NCI-H526 (cell line): ENCODE measurements at regions not wholly inside any gene's neighbourhood (a gene's known extent, or its start where the extent isn't known, plus 50 kb on each side); places are given as distances from the start of the nearest gene placed in this dataset.
"Not testable (repeated sequence)": the region's sequence is repeated elsewhere in the genome, so short reads cannot be mapped to it uniquely, and the experiment has no call there.

Source experiments
- DNase-seq, 2 experiments: peaks; one replicate each; lab custom pipeline; 2025; lab: John Stamatoyannopoulos, UW

- no peak for DNase-seq
Observed at GRCh38 chr2:133976659-133977058, 277.2 kb upstream of the MGAT5 start.

DNA sequence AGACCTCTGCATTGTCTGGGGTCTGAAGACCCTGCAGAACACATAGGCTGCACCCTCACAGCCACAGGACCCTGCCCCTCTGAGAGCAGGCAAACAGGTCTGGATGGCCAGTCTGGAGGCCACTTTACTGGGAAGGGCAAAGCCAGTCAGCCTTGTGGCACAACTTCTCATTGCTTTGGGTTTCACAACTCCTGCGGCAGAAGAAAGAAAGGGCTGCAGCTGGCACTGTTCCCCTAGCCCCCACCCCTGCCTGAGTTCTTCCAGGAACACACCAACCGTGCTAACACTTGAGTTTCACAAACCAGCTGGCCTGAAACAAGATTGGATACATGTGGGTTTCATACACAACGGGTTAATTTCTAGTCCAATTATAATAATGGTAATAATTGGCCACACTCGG is 276.5 kb upstream of the MGAT5 start:
- DNase-seq: no peak

DNA sequence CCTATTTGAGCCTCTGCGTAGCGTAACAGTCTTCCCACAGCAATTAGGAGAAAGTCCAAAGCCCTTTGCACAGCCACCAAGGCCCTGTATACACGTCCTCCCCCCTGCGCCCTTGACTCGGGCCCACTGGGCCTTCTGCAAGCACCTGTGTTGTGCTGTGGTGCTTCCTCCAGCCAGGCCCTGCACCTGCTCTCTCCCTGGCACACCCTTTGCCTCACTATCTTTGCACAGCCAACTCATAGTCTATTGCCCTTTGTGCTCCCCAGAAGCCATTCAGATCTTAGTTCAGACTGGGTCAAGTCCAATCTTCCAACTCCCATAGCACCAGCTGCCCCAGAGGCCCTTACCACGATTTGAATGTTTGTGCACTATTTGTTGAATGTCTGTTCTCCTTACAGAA is 271.6 kb upstream of the MGAT5 start:
- DNase-seq: no peak

GRCh38 chr2:133985563-133985962 is 268.3 kb upstream of the MGAT5 start:
- no peak for DNase-seq

DNA sequence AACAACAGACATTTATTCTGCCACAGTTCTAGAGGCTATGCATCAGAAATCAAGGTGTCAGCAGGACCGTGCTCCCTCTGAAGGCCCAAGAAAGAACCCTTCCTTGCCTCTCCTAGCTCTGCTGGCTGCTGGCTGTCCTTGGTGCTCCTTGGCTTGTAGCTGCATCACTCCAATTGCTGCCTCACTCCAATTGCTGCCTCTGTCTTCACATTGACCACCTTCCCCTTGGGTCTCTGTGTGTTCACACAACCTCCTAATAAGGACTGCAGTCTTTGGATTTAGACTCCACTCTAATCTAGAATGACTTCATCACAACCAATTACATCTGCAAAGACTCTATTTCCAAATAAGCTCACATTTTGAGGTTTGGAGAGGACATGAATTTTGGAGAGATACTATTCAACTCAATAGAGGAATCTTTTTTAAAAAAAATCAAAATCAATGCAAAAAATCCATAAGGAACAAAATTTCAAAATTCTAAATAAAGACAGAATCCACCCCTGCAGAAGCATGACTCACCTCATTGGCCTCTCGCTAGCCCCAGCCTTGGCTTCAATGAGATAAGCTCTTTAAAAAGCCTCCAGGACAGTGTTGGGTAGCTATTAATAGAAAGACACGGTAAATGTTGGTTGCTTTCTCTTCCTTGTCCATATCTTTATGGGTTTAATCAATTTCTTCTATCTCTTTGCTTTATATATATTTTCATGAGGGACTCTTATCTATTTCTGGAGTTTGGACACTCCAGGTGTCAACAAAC is 267.6 kb upstream of the MGAT5 start:
- no peak for DNase-seq

DNA sequence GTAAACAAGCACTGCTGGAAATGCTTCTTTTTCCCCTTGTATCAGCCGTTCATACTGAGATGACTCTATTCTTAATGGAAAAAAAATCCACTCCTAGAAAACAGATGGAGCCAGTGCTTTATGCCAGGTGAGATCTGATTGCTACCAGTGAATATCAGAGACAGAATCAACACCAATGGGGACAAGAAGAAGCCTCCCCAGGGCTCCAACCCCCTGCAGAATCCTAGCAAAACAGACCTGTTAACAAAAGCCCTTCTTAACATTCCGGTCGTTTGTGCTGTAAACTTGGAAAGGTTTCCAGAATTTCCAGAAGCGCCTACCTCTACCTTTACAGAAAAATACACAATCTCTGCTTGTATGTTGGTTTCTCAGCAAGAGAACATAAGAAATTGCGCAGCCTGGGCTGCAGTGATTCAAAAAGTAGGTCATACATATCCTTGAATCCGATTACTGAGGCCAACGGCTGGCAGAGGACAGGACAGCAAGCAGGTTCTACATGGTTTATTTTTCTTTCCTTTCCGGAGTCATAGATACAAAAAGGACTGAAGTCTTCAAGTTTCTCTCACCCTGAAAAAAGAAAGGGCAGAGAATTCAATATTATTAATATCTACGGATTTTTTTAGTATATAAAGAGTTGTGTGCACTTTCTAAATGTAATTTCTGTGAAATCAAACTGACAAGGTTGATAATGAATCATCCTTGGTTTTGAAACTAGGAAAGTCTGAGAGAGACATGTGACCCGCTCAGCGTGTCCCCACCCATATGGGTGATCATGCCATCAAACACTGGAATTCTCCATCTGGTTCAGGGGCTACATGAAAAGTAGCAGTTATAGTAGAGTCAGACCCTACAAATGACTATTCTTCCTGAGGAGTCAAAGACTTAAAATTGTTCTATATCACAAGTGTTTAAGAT is 266.7 kb upstream of the MGAT5 start:
- no peak for DNase-seq

GRCh38 chr2:133988316-133988891 is 265.5 kb upstream of the MGAT5 start:
- DNase-seq: no peak

DNA sequence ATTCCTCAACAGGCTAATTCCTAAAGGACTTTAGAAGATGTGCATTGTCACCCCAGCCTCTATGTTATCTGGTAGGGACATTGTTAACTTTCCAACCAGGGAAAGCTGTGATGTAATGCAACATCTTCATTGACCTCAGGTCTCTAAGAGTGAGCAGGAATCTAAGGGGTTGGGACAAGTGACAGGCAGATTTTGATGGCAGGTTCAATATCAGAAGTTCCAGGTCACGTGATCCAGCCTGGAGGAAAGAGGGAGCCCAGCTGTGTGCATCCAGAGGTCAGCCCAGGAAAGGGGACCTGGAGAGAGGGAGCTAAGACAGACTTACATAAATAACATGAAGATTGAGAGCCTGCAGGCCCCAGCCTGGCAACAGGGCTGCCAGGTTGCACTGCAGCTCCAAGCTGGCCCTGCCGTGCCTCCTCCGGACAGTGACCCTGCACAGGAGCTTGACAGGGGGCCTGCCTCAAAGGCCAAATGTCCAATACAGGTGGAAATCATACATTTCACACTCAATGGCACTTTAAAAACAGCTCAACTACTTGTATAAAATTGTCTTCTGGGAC is 262.2 kb upstream of the MGAT5 start:
- no peak for DNase-seq

DNA sequence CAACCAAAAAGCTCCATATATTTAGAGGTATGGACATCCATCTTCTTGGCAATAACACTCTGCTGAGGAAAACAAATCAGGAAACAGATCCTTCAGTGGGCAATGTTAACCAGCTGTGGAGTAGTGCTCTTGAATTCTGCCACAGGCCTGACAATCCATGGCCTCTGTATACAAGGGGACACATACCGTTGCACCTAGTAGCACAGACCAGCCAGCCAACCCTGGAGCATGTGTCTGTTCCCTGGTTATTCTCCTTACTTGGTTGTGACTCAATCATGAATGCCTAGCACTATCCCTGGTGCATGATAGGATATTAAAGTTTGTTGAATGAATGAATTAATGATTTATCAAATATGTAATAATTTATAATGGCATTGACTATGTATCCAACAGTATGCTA is 261.4 kb upstream of the MGAT5 start:
- no peak for DNase-seq

GRCh38 chr2:133993160-133993559 is 260.7 kb upstream of the MGAT5 start:
- no peak for DNase-seq

GRCh38 chr2:133998726-133999125 is 255.1 kb upstream of the MGAT5 start:
- not testable (repeated sequence) for DNase-seq

DNA sequence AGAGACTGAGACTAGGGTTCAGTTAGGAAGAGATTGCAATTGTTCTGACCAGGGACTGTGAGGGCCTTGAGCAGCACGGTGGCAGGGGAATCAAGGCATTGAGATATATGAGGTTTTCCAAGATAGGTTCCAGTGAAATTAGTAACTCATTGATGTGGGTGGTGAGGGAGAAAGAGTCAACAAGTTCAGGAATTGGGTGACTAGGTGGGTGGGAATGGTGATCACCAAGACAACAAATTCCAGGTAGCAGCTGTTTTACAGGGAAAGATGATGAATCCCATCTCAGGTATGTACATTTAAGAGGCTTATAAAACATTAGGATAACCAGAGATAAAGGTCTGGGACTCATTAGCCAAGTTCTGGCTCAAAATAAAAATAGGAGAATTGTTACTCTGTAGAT is 251.5 kb upstream of the MGAT5 start:
- DNase-seq: no peak

GRCh38 chr2:134002921-134003320 is 251.0 kb upstream of the MGAT5 start:
- DNase-seq: no peak

GRCh38 chr2:134004467-134004866 is 249.4 kb upstream of the MGAT5 start:
- DNase-seq: no peak

- DNase-seq: no peak
Observed at GRCh38 chr2:134008837-134009236, 245.0 kb upstream of the MGAT5 start.

DNA sequence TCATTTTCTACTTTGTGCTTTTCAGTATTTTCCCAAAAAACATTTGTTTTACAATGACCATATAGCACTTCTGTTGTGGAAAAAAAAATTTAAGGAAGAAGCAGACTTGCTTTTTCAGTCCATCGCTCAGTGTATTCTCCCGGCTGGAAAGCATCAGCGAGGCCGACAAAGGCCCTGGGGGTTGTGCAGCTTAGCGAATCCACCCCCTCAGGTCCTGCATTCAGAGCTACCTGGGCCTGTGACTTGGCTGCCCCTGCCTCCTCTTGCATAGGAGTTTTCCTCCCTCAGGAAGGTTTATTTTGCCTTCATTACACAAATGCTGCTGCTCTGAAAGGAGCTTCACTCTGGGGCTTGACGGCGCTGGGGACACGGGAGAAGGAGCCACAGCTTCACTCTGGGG is 244.4 kb upstream of the MGAT5 start:
- no peak for DNase-seq

- not testable (repeated sequence) for DNase-seq
Observed at GRCh38 chr2:134009906-134010305, 244.0 kb upstream of the MGAT5 start.

DNA sequence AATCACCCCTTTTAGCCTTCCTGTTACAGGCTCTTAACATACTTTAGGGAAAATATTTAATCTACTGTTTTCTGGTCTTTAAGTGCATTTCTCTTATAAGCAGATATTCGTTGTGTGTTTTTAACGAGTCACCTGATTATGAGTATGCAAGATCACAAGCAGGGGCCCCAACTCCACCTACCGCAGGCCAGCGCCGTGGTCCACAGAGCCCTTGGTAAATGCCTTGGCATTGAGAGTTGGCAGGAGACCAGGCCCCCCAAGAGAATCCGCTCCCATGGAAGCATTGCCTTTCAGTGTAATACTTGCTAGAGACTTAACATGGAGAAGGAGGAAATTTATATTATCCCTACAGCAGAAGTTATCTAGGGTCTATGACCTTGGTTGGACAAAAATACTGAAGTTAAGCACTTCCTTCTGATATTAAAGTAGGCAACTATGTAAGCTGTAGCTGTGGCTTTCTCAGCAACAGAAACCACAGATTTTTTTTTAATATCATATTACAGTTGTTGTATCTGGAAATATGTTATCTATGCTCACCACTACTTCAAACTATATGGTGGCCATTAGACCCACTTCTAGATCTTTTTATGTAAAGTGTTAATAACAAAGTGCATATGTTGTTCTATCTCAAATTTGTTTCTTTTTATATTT is 241.8 kb upstream of the MGAT5 start:
- no peak for DNase-seq

DNA sequence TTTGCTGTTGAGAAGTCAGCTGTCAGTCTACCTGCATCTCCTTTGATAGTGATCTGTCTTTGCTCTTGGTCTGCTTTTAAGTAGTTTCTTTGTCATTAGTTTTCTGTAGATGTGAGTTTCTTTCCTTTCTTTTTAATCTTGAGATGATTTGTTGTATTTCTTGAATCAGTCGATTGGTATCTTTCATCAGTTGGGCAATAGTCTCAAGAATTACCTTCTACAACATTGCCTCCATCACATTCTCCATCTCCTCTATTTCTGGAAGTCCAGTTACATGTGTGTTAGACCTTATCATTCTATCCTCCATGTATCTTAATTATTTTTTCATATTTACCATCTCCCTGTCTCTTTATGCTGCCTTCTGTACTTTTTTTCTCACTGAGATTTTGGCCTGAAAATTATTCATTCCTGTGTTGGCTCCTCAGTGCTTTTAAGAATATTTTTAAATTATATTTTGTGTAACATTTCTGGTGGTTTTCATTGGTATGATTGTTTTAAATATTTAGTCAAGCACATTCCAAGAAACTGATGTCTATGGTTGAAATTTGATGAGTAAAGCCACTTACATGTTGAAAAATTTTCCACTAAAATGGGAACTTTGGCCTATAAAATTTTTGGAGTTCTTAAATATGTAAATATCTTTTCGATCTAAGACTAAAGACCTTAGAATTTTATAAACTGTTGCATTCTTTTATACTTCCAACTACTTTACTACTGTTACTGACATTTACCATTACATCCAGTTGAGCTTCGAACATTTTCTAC is 239.5 kb upstream of the MGAT5 start:
- DNase-seq: no peak

DNA sequence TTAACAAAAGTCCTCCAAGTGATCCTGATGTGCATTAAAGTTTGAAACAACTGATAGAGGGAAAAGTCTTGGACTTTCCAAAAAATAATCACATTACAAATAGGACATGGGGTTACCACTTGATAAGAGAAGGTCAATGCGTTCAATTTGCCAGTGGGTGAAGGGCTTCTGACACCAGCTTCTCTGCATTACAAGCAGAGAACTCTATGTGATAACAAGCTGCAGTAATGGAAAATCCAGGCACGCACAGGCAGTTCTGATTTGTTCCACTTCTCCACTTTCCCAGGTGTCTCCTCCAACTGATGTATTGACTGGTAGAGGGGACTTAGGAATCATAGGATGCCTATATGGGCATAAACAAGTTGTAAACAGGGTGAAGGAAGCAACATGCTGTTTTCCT is 234.0 kb upstream of the MGAT5 start:
- DNase-seq: no peak

DNA sequence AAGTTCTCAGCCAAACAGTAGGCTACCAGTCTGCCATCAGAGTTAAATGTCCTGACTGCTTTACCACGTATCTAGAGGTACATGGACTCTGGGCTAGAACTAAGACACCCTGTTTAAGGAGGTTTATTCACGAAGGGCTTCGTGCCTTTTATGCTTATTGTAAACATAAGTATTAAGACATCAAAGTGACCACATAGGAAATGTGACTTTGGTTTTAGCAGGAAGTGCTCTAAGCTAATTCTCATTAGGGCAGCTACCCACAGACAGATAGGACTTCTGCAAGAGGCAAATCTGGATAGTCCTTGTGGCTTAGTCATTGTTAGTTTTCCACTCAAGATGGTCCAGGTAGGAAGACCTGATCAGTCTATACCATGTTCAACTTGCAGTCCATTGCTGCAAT is 233.3 kb upstream of the MGAT5 start:
- no peak for DNase-seq
